Right cardiac atrium (tissue), 5 donors: ENCODE measurements at regions not wholly inside any gene's neighbourhood (a gene's known extent, or its start where the extent isn't known, plus 50 kb on each side); places are given as distances from the start of the nearest gene placed in this dataset.
"Not testable (repeated sequence)": the region's sequence is repeated elsewhere in the genome, so short reads cannot be mapped to it uniquely, and the experiment has no call there.

ENCODE experiments used
- ATAC-seq, 2 donors: fragments of 200-7000 bp; cut with Tn5 transposase; one replicate each; pipeline versions ENCODE4 v1.8.0 to v1.9.1; 2020; ENCODE audit warnings: moderate library complexity in 2 of 2, mild to moderate bottlenecking in 1 of 2
- DNase-seq, 3 donors: peaks; one replicate each; pipeline ENCODE4 v3.0.0-alpha.2; 2020
- H3K27ac ChIP-seq: one replicate; pipeline ENCODE4 v1.5.1; 2013; ENCODE audit warnings: mild to moderate bottlenecking, low read length, control low read depth, moderate library complexity
- H3K27me3 ChIP-seq: one replicate; pipeline ENCODE4 v1.6.1; 2013; ENCODE audit not compliant: control insufficient read depth, insufficient read depth
- H3K4me1 ChIP-seq: one replicate; pipeline ENCODE4 v1.6.1; 2013; ENCODE audit warnings: low read length; ENCODE audit not compliant: control insufficient read depth, insufficient read depth
- H3K4me3 ChIP-seq: one replicate; pipeline ENCODE4 v1.5.1; 2013; ENCODE audit warnings: low read length, control low read depth
- H3K9me3 ChIP-seq: one replicate; pipeline ENCODE4 v1.6.1; 2013; ENCODE audit warnings: low read length; ENCODE audit not compliant: control insufficient read depth
- WGBS: extraction: QIAGEN DNeasy Blood & Tissue Kit; methylation state at CpG from one replicate; pipeline ENCODE4 v1.1.7; 2013; 5-methylcytosine and 5-hydroxymethylcytosine counted together
- intact Hi-C, 4 donors: fragments of 100-400 bp; cut with DNase I; formaldehyde crosslinking; loops; one replicate each; pipeline versions ENCODE4 v1.11.0 to v1.14.0; 2022 to 2023
- donor health status: healthy with polysubstance abuse.
- donor health status: DM: no; HTN: yes; CAD: no.
- donor health status: DM: no; HTN: no; CAD: no.
- donor health status: DM: no; HTN: yes; CAD: no; lungs with severe emphysema.
- donor health status: DM: yes; HTN: yes; CAD: no.

DNA sequence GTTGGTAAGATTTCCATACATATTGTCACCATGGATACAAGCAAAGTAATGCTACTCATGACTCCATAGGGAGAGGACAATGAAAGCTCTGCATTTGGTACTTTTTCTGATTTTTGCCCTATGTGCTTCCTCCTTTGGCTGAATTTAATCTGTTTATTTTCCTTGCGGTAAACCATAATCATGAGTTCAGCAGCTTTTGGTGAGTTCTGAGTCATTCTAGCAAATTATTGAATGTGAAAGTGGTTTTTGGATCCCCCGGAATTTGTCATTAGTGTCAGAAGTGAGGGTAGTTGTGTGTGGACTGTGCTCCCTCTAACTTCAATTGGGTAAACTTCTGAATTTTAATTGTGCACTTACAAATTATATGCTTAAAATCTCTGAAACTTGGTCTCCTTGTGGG, 170.3 kb downstream of the MOSPD2 start:
- ATAC-seq: no peak
- Histone ChIP-seq H3K27ac (no peak overlapping the region), H3K27me3 (no peaks in the 10 kb centered on the region), H3K4me1 (no peaks in the 10 kb centered on the region), H3K4me3 (no peak overlapping the region), H3K9me3 (no peaks in the 10 kb centered on the region)
- intact Hi-C loops: no loop called here
- DNase-seq: no peak
- 36% methylated on average over 2 of the region's 2 CpGs for WGBS

DNA sequence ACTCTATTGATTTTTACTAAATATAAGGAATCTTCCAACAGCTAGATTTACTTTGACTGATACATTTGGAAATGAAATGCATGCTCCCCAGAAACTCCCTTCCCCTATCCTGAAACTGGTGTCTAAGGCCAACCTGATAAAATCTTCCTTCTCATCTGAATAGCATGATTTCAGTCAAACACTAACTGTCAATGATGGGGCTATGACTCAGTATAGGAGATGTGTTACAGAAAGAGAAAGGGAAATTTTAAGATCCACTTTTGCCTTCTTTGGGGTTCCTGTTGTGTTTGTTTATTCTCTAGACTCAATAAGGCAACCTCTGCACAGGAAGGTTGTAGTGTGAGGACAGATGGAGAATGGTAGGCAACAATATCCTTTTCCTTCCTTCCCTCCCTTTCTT, 160.7 kb downstream of the MOSPD2 start:
- intact Hi-C loops: no loop called here
- Histone ChIP-seq H3K4me1 (no peaks in the 10 kb centered on the region), H3K27me3 (no peaks in the 10 kb centered on the region), H3K9me3 (no peaks in the 10 kb centered on the region), H3K27ac (no peak overlapping the region), H3K4me3 (no peak overlapping the region)
- no peak for DNase-seq
- no peak for ATAC-seq

- no peak for DNase-seq
- Histone ChIP-seq H3K9me3 (no peaks in the 10 kb centered on the region), H3K27me3 (no peaks in the 10 kb centered on the region), H3K27ac (no peak overlapping the region), H3K4me3 (no peak overlapping the region), H3K4me1 (no peaks in the 10 kb centered on the region)
- intact Hi-C loops: no loop called here
- ATAC-seq: no peak
- WGBS: 69% methylated on average over 3 of the region's 3 CpGs
These were observed 144.3 kb downstream of the MOSPD2 start for GRCh38 chrX:15017491-15017890.

DNA sequence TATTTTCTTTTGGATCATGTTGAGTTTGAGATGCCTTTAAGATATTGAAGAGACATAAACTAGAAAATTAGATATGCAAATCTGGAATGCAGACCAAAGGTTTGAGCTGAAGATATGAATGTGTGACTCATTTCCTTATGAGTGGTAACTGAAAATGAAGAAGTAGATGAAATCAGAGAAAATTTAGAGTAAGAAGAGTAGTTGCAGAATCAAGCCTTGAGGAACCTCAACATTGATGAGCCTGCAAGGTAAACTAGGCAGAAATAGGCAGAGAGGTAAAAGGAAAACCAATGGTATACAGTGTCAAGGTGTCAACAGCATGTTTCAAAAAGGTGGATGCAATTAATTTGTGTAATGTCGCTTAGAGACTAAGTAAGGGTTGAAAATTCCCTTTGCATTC, 142.8 kb downstream of the MOSPD2 start:
- Histone ChIP-seq H3K27me3 (no peaks in the 10 kb centered on the region), H3K4me3 (no peak overlapping the region), H3K27ac (no peak overlapping the region), H3K4me1 (no peaks in the 10 kb centered on the region), H3K9me3 (no peaks in the 10 kb centered on the region)
- DNase-seq (no peak), ATAC-seq (no peak)
- WGBS: 78% methylated on average over 1 of the region's 1 CpG
- intact Hi-C loops: no loop called here

DNA sequence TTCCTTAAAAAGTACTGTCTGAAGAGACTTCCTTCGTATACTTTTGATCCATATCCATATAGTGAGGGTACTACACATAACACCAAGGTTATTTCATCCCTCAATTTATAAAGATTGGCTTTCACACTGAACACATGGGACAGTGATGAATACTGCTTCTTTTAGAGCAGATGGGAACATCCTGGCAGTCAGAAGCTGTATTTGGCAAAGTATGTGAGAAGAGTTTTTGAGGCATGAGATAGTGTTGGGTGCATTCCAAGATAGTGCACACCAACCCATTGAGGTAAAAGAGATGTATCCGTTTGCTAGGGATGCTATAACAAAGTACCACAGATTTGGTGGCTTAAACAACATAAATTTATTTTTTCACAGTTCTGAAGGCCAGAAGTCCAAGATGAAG, 141.1 kb downstream of the MOSPD2 start:
- Histone ChIP-seq H3K27me3 (no peaks in the 10 kb centered on the region), H3K9me3 (no peaks in the 10 kb centered on the region), H3K27ac (no peak overlapping the region), H3K4me1 (no peaks in the 10 kb centered on the region), H3K4me3 (no peak overlapping the region)
- WGBS: 34% methylated on average over 2 of the region's 2 CpGs
- ATAC-seq: no peak
- intact Hi-C loops: no loop called here
- no peak for DNase-seq

DNA sequence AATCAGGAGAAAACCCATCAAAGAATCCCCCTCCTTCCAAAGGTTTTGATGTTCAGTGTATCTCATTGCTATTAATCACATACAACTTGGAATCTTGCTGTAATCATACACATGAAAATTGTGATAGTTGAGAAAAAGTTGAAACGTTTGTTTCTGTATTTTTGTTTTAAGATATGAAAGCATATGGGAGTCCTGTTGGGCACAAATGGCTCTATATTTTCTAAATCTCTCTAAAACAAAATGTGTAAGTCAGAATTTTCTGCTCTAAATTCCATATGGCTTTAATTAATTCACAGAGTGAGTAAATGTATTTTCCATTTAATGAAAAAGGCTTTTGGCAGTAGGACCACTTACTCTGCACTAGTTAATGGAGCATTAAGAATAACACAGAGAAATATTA, 140.2 kb downstream of the MOSPD2 start:
- DNase-seq (no peak), ATAC-seq (no peak)
- Histone ChIP-seq H3K27me3 (no peaks in the 10 kb centered on the region), H3K4me3 (no peak overlapping the region), H3K4me1 (no peaks in the 10 kb centered on the region), H3K27ac (no peak overlapping the region), H3K9me3 (no peaks in the 10 kb centered on the region)
- intact Hi-C loops: no loop called here
- WGBS: 40% methylated on average over 1 of the region's 1 CpG

DNA sequence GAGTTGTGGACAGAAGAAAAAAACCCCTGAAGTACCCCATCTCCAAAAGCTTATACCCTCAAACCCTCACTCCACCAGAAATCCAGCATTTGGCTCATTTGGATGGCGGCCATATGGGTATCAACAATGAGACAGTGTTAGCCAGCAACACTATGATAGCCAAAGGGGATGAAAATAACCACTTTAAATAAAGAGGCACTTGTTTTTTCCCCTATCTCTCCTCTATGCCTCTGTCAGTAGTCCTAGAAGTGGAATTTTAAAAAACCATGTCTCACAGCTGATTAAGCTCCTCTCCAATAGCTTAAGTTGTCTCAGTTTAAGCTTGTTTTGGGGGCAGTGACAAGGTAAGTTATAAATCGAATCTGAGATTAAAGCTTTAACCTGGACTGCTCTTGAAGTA, 124.0 kb downstream of the MOSPD2 start:
- no peaks in the 10 kb centered on the region for H3K4me1 ChIP-seq
- H3K9me3 ChIP-seq: no peaks in the 10 kb centered on the region
- WGBS: 69% methylated on average over 2 of the region's 2 CpGs
- no peak overlapping the region for H3K27ac ChIP-seq
- no peak overlapping the region for H3K4me3 ChIP-seq
- DNase-seq: no peak
- ATAC-seq: no peak
- intact Hi-C loops: no loop called here
- H3K27me3 ChIP-seq: no peaks in the 10 kb centered on the region

GRCh38 chrX:14984425-14984824, 111.2 kb downstream of the MOSPD2 start:
- WGBS: 92% methylated on average over 5 of the region's 5 CpGs
- H3K9me3 ChIP-seq, DNase-seq, H3K4me3 ChIP-seq, H3K4me1 ChIP-seq, ATAC-seq, H3K27me3 ChIP-seq, H3K27ac ChIP-seq, intact Hi-C loops: not testable (repeated sequence)
